B cell (primary cell): ENCODE measurements at regions not wholly inside any gene's neighbourhood (a gene's known extent, or its start where the extent isn't known, plus 50 kb on each side); places are given as distances from the start of the nearest gene placed in this dataset.
"Not testable (repeated sequence)": the region's sequence is repeated elsewhere in the genome, so short reads cannot be mapped to it uniquely, and the experiment has no call there.

ENCODE experiments used
- CTCF ChIP-seq: fragments of 200-600 bp; IDR thresholded peaks from one replicate; pipeline ENCODE4 v1.8.0; 2022; ENCODE audit warnings: antibody characterized with exemption, mild to moderate bottlenecking
- EZH2 ChIP-seq: IDR thresholded peaks from 2 replicates; pipeline ENCODE4 v1.6.1; 2012; ENCODE audit warnings: borderline replicate concordance, low read depth, mild to moderate bottlenecking, moderate library complexity, low read length; ENCODE audit not compliant: insufficient read depth, poor library complexity, severe bottlenecking

DNA sequence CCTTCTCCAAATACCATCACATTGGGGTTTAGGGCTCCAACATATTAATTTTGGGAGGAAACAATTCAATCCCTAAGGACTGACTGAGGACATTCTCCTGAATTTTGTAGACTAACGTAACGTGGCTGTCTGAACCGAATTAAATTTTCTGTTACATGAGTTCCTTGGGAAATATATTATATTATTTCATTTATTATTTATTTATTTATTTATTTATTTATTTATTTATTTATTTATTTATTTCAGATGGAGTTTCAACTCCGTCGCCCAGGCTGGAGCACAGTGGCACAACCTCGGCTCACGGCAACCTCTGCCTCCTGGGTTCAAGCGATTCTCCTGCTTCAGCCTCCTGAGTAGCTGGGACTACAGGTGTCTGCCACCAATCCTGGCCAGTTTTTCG, 193.2 kb upstream of the EXOC2 start:
- TF ChIP-seq CTCF, EZH2: not testable (repeated sequence)
